GM12891 (cell line): ENCODE measurements at regions not wholly inside any gene's neighbourhood (a gene's known extent, or its start where the extent isn't known, plus 50 kb on each side); places are given as distances from the start of the nearest gene placed in this dataset.

Experiments
- POLR2A ChIP-seq: IDR thresholded peaks from 2 replicates; pipeline ENCODE4 v1.6.1; 2011; ENCODE audit warnings: low read depth, low read length, control low read depth
- POLR2AphosphoS5 ChIP-seq: IDR thresholded peaks from 2 replicates; pipeline ENCODE4 v1.6.1; 2011; ENCODE audit warnings: low read depth, low read length, control low read depth
- SPI1 ChIP-seq: IDR thresholded peaks from 2 replicates; pipeline ENCODE4 v1.6.1; 2011; ENCODE audit warnings: low read depth, low read length, control low read depth

- TF ChIP-seq POLR2A: no peak
- TF ChIP-seq POLR2AphosphoS5: no peak
- TF ChIP-seq SPI1: no peak
Observed at GRCh38 chr10:105800641-105801040, 1159.6 kb downstream of the SORCS3 start.
